Stimulated activated CD8-positive, alpha-beta memory T cell treated with anti-CD3 and anti-CD28 coated beads, Interleukin-12 subunit alpha, Interleukin-12 subunit beta, amount 100 ng/mL, for 4 hours (primary cell): ENCODE measurements at regions not wholly inside any gene's neighbourhood (a gene's known extent, or its start where the extent isn't known, plus 50 kb on each side); places are given as distances from the start of the nearest gene placed in this dataset.
"Not testable (repeated sequence)": the region's sequence is repeated elsewhere in the genome, so short reads cannot be mapped to it uniquely, and the experiment has no call there.

Experiments used
- DNase-seq: peaks from one replicate; pipeline ENCODE4 v3.0.0-alpha.2; 2020; ENCODE audit warnings: low read depth

DNA sequence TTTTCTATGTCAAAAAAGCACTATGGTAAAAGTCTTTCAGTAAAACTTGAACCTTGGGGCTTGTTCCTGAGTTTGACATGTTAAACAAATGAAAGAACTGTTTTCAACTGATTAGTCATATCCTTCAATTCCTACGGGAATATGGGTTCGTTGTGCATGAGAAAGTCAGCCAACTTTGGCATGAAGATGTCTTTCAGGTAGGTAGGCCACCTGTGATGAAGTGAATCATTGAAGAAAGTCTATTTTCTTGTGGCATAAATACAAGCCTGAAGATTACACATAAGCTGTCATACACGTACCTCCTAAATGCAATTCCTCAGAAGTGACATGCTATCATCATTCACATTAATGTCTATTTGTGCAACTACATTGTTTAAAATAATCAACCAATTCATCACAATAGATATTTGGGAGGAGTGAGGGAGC, 513.0 kb downstream of the IRS2 start:
- DNase-seq = no peak

DNA sequence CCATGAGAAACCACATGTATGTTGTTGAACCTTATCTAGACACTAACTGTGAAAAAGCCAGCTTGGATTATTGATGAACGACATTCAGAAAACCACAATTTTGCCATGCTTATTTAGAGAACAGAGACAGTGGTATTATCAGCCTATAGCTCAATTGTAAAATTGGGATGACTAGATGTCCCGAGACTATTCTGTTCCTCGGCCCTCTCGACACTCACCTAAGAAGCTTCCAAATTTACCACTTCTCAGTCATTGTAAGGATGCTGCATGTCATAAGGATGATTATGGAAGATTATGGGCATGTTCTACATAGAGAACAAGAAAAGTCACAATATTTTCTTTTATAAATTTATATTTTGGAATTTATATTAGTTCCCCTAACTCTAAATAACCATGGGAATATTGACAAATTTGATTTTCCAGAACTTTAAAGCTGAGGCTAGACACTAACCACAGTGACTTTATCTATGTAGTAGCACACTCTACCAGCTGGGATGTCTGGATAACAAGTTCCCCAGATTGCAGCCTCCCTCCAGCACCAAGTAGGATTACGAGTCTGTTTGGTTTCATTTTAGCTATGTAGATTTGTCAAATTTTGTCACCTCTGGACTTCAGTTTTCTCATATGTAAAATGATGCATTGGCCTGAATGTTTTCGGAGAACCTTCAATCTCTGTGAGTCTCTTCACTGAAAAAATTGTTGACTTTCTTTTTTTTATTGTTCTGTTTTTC, 513.6 kb downstream of the IRS2 start:
- no peak for DNase-seq

DNA sequence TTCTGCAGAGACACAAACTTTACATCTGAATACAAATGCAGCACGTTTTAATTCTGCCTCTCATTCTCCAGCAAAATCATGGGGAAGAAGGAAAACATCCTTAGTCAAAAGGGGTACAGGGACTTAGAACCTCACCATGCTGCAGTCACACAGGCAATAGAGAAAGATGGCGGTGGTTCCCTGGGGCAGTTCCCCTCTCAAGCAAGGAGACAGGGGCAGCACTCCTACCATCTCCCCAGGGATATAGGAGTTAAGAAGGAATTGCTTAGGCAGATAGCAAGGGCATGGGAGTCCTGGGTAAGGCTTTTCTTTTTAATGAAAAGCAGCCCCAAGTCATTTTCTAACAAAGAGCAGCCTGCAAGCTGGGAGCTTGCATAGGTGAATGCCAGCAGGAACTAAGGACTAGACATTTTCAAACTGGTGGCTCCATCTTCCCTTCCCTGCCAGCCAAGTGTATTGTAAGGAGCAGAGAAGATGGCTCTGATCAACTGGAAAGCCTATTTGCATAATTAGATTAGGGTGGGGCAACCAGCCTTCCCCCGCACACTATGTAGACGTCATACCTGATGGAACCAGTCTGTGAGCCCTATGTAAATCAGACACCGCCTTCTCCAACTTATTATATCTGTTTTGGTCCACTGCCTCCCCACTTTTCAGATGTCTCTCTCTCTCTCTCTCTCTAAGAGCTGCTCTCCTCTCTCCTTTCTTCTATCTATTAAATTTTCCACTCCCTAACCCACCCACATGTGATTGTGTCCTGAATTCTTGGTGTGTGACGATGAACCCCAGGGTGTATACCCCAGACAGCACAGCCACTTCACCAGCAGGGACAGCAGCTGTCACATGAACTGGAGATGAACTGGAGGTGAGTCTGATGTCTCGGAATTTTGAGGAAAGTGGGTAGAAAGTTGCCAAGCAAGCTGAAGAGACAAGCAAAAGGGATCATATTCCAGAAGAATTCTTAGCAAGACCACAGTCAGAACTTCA, 514.5 kb downstream of the IRS2 start:
- no peak for DNase-seq

DNA sequence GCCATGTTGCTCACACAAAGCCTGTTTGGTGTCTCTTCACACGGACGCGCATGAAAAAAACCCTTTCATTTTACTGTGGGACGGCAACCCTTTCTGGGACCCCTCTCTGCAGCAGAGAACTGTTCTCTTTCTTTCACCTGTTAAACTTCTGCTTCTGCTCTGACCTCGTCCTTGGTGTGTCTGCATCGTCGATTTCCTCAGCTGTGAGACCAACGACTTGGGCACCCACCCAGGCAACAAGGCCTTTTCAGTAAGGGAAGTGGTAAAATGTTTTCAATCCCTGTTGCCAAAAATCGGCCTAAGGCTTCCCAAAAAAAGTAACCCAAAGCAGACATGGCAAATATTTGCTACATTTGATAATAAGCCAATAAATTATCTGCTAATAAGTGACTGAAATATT, 515.3 kb downstream of the IRS2 start:
- no peak for DNase-seq

DNA sequence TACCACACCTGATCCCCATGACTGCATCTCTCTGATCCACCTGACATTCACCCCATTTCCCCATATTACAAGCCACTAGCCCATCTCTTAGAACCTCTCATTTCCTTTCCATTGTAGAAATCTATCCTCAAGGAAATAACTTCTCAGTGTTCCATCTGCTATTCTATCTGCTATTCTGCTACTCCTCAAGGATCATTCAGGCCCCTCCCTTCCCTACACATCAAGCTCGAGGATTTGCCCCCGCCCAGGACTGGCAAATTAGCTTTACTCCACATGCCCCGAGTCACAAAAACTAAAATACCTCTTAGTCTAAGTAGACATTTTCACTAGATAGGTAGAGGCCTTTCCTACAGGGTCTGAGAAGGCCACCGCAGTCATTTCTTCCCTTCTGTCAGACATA, 517.0 kb downstream of the IRS2 start:
- DNase-seq = not testable (repeated sequence)

DNA sequence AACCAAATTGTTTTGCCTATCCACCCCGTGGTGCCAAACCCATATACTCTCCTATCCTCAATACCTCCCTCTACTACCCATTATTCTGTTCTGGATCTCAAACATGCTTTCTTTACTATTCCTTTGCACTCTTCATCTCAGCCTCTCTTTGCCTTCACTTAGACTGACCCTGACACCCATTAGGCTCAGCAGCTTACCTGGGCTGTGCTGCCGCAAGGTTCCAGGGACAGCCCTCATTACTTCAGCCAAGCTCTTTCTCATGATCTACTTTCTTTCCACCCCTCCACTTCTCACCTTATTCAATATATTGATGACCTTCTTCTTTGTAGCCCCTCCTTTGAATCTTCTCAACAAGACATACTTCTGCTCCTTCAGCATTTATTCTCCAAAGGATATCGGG, 517.9 kb downstream of the IRS2 start:
- DNase-seq = not testable (repeated sequence)

DNA sequence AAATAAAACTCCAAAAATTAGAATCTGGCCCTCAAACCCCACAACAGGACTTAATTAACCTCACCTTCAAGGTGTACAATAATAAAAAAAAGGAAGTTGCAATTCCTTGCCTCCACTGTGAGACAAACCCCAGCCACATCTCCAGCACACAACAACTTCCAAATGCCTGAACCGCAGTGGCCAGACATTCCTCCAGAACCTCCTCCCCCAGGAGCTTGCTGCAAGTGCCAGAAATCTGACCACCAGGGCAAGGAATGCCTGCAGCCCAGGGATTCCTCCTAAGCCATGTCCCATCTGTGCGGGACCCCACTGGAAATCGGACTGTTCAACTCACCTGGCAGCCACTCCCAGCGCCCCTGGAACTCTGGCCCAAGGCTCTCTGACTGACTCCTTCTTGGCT, 519.0 kb downstream of the IRS2 start:
- DNase-seq = not testable (repeated sequence)

DNA sequence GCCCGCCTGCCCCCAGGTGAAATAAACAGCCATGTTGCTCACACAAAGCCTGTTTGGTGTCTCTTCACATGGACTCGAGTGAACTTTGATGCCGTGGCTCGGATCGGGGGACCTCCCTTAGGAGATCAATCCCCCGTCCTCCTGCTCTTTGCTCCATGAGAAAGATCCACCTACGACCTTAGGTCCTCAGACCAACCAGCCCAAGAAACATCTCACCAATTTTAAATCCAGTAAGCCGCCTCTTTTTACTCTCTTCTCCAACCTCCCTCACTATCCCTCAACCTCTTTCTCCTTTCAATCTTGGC, 521.0 kb downstream of the IRS2 start:
- DNase-seq = not testable (repeated sequence)

DNA sequence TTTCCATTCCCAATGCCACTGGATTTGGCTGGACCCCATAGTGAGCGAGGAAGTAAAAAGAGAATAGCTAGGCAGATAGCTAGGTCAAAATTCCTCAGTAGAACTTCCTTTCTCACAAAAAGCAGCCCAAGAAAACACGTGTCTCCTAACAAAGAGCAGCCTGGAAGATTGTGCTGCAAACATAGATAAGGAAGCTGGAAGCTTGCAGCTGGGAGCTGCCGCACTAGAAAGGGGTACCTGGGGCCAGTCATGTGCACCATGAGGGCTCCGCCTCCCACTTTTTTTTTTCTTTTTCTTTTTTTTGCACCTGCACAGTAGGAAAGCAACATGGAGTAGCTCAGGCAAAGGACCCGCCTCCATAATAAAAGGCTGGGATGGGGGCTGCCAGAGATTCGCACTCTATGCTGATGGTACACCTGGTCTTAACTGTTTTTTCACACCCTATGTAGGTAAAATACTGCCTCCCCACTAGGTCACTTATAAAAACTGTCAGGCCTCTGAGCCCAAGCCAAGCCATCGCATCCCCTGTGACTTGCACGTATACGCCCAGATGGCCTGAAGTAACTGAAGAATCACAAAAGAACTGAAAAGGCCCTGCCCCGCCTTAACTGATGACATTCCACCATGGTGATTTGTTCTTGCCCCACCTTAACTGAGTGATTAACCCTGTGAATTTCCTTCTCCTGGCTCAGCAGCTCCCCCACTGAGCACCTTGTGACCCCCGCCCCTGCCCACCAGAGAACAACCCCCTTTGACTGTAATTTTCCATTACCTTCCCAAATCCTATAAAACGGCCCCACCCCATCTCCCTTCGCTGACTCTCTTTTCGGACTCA, 521.6 kb downstream of the IRS2 start:
- DNase-seq = not testable (repeated sequence)

DNA sequence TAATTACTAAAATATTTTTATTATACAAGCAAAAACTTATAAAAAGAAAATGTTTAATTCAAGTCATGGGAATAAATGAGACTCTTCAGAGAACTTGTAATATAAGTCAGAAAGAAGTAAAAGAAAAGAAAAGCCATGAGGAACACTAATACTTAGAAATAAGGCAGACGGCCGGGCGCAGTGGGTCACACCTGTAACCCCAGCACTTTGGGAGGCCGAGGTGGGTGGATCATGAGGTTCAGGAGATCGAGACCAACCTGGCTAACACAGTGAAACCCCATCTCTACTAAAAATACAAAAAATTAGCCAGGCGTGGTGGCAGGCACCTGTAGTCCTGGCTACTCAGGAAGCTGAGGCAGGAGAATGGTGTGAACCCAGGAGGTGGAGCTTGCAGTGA, 528.6 kb downstream of the IRS2 start:
- DNase-seq = not testable (repeated sequence)
